ENCODE measurements at regions not wholly inside any gene's neighbourhood (a gene's known extent, or its start where the extent isn't known, plus 50 kb on each side); places are given as distances from the start of the nearest gene placed in this dataset.

GRCh38 chr2:52402128-52402527 is 1365.5 kb upstream of the CHAC2 start:
- Histone ChIP-seq H3K14ac (ENCODE audit: low read length) (no peak overlapping the region), H3K4me3 (ENCODE audit: low read length in 2 of 2) (no peak overlapping the region), H3K9ac (ENCODE audit: low read depth, low read length, poor library complexity) (no peak overlapping the region), H4K8ac (ENCODE audit: low read depth, low read length) (no peak overlapping the region), H2BK12ac (ENCODE audit: low read length) (no peak overlapping the region), H3K36me3 (replicated peaks in 1 of 2; ENCODE audit: control insufficient read depth in 2 of 2, insufficient read depth in 2 of 2, low read length in 2 of 2) (no peaks in the 10 kb centered on the region), H3K4ac (ENCODE audit: low read length) (no peak overlapping the region), H3K9me3 (replicated peaks in 1 of 2; ENCODE audit: control insufficient read depth in 2 of 2, insufficient read depth in 1 of 2, low read depth in 1 of 2, low read length in 2 of 2) (no peaks in the 10 kb centered on the region), H2BK15ac (ENCODE audit: low read length) (no peak overlapping the region), H2AK5ac (ENCODE audit: low read depth, low read length) (no peak overlapping the region), H2BK5ac (ENCODE audit: low read length) (no peak overlapping the region), H3K79me1 (ENCODE audit: low read depth, low read length) (no peaks in the 10 kb centered on the region), H3K4me2 (ENCODE audit: insufficient read depth, low read length, poor library complexity, severe bottlenecking) (no peak overlapping the region), H3K18ac (ENCODE audit: low read length) (no peak overlapping the region), H3K4me1 (ENCODE audit: control insufficient read depth in 2 of 2, insufficient read depth in 1 of 2, low read depth in 1 of 2, low read length in 2 of 2) (no peaks in the 10 kb centered on the region), H3K27ac (replicated peaks; ENCODE audit: low read length) (no peak overlapping the region), H2BK120ac (ENCODE audit: low read depth, low read length) (no peak overlapping the region), H3K27me3 (ENCODE audit: control insufficient read depth in 3 of 3, insufficient read depth in 3 of 3, low read depth in 1 of 3, low read length in 3 of 3) (no peaks in the 10 kb centered on the region), H4K91ac (ENCODE audit: low read depth, low read length, poor library complexity) (no peak overlapping the region), H3K23ac (ENCODE audit: low read depth, low read length, poor library complexity) (no peak overlapping the region), H2AFZ (ENCODE audit: low read length) (no peak overlapping the region)
- no CpG with 5 or more reads among the region's 6 CpGs for WGBS, 2 donors (ENCODE audit: extremely low coverage in 2 of 2, insufficient read length in 2 of 2, insufficient replicate concordance in 1 of 2)
- no peak for DNase-seq (ENCODE audit: low spot score)

GRCh38 chr2:52396836-52397235 is 1364.9 kb upstream of the NRXN1 start:
- no peak for DNase-seq (ENCODE audit: low spot score)
- H3K9me3 ChIP-seq (replicated peaks in 1 of 2; ENCODE audit: control insufficient read depth in 2 of 2, insufficient read depth in 1 of 2, low read depth in 1 of 2, low read length in 2 of 2): no peaks in the 10 kb centered on the region
- H3K4me2 ChIP-seq (ENCODE audit: insufficient read depth, low read length, poor library complexity, severe bottlenecking): no peak overlapping the region
- H3K4ac ChIP-seq (ENCODE audit: low read length): no peak overlapping the region
- no peak overlapping the region for H2BK5ac ChIP-seq (ENCODE audit: low read length)
- WGBS, 2 donors (ENCODE audit: extremely low coverage in 2 of 2, insufficient read length in 2 of 2, insufficient replicate concordance in 1 of 2): no CpG with 5 or more reads among the region's 1 CpG
- no peak overlapping the region for H4K8ac ChIP-seq (ENCODE audit: low read depth, low read length)
- no peak overlapping the region for H3K4me3 ChIP-seq (ENCODE audit: low read length in 2 of 2)
- H2AK5ac ChIP-seq (ENCODE audit: low read depth, low read length): no peak overlapping the region
- no peak overlapping the region for H2BK12ac ChIP-seq (ENCODE audit: low read length)
- H3K27me3 ChIP-seq (ENCODE audit: control insufficient read depth in 3 of 3, insufficient read depth in 3 of 3, low read depth in 1 of 3, low read length in 3 of 3): no peaks in the 10 kb centered on the region
- H3K27ac ChIP-seq (replicated peaks; ENCODE audit: low read length): no peak overlapping the region
- H3K9ac ChIP-seq (ENCODE audit: low read depth, low read length, poor library complexity): no peak overlapping the region
- H2BK120ac ChIP-seq (ENCODE audit: low read depth, low read length): no peak overlapping the region
- H3K23ac ChIP-seq (ENCODE audit: low read depth, low read length, poor library complexity): no peak overlapping the region
- no peak overlapping the region for H3K18ac ChIP-seq (ENCODE audit: low read length)
- H2BK15ac ChIP-seq (ENCODE audit: low read length): no peak overlapping the region
- H3K14ac ChIP-seq (ENCODE audit: low read length): no peak overlapping the region
- no peaks in the 10 kb centered on the region for H3K79me1 ChIP-seq (ENCODE audit: low read depth, low read length)
- no peak overlapping the region for H4K91ac ChIP-seq (ENCODE audit: low read depth, low read length, poor library complexity)
- H2AFZ ChIP-seq (ENCODE audit: low read length): no peak overlapping the region
- H3K4me1 ChIP-seq (ENCODE audit: control insufficient read depth in 2 of 2, insufficient read depth in 1 of 2, low read depth in 1 of 2, low read length in 2 of 2): no peaks in the 10 kb centered on the region
- no peaks in the 10 kb centered on the region for H3K36me3 ChIP-seq (replicated peaks in 1 of 2; ENCODE audit: control insufficient read depth in 2 of 2, insufficient read depth in 2 of 2, low read length in 2 of 2)

- WGBS, 2 donors (ENCODE audit: extremely low coverage in 2 of 2, insufficient read length in 2 of 2, insufficient replicate concordance in 1 of 2): no CpG with 5 or more reads among the region's 1 CpG
- Histone ChIP-seq H2BK12ac (ENCODE audit: low read length) (no peak overlapping the region), H3K9me3 (replicated peaks in 1 of 2; ENCODE audit: control insufficient read depth in 2 of 2, insufficient read depth in 1 of 2, low read depth in 1 of 2, low read length in 2 of 2) (no peaks in the 10 kb centered on the region), H2AFZ (ENCODE audit: low read length) (no peak overlapping the region), H3K4me3 (ENCODE audit: low read length in 2 of 2) (no peak overlapping the region), H2BK5ac (ENCODE audit: low read length) (no peak overlapping the region), H3K9ac (ENCODE audit: low read depth, low read length, poor library complexity) (no peak overlapping the region), H3K4ac (ENCODE audit: low read length) (no peak overlapping the region), H3K18ac (ENCODE audit: low read length) (no peak overlapping the region), H2BK120ac (ENCODE audit: low read depth, low read length) (no peak overlapping the region), H3K79me1 (ENCODE audit: low read depth, low read length) (no peaks in the 10 kb centered on the region), H2AK5ac (ENCODE audit: low read depth, low read length) (no peak overlapping the region), H3K27me3 (ENCODE audit: control insufficient read depth in 3 of 3, insufficient read depth in 3 of 3, low read depth in 1 of 3, low read length in 3 of 3) (no peaks in the 10 kb centered on the region), H3K36me3 (replicated peaks in 1 of 2; ENCODE audit: control insufficient read depth in 2 of 2, insufficient read depth in 2 of 2, low read length in 2 of 2) (no peaks in the 10 kb centered on the region), H4K8ac (ENCODE audit: low read depth, low read length) (no peak overlapping the region), H3K27ac (replicated peaks; ENCODE audit: low read length) (no peak overlapping the region), H3K4me2 (ENCODE audit: insufficient read depth, low read length, poor library complexity, severe bottlenecking) (no peak overlapping the region), H3K4me1 (ENCODE audit: control insufficient read depth in 2 of 2, insufficient read depth in 1 of 2, low read depth in 1 of 2, low read length in 2 of 2) (no peaks in the 10 kb centered on the region), H3K14ac (ENCODE audit: low read length) (no peak overlapping the region), H2BK15ac (ENCODE audit: low read length) (no peak overlapping the region), H4K91ac (ENCODE audit: low read depth, low read length, poor library complexity) (no peak overlapping the region), H3K23ac (ENCODE audit: low read depth, low read length, poor library complexity) (no peak overlapping the region)
- no peak for DNase-seq (ENCODE audit: low spot score)
Observed at GRCh38 chr2:52395912-52396311, 1364.0 kb upstream of the NRXN1 start.

- Histone ChIP-seq H3K79me1 (ENCODE audit: low read depth, low read length) (no peaks in the 10 kb centered on the region), H3K4ac (ENCODE audit: low read length) (no peak overlapping the region), H3K36me3 (replicated peaks in 1 of 2; ENCODE audit: control insufficient read depth in 2 of 2, insufficient read depth in 2 of 2, low read length in 2 of 2) (no peaks in the 10 kb centered on the region), H2BK12ac (ENCODE audit: low read length) (no peak overlapping the region), H4K8ac (ENCODE audit: low read depth, low read length) (no peak overlapping the region), H2BK15ac (ENCODE audit: low read length) (no peak overlapping the region), H3K9me3 (replicated peaks in 1 of 2; ENCODE audit: control insufficient read depth in 2 of 2, insufficient read depth in 1 of 2, low read depth in 1 of 2, low read length in 2 of 2) (no peaks in the 10 kb centered on the region), H3K27me3 (ENCODE audit: control insufficient read depth in 3 of 3, insufficient read depth in 3 of 3, low read depth in 1 of 3, low read length in 3 of 3) (peaks cover 0 to 2% (median 0%) of the 10 kb centered on the region in 3 experiments), H3K4me2 (ENCODE audit: insufficient read depth, low read length, poor library complexity, severe bottlenecking) (no peak overlapping the region), H2BK5ac (ENCODE audit: low read length) (no peak overlapping the region), H3K4me3 (ENCODE audit: low read length in 2 of 2) (no peak overlapping the region), H4K91ac (ENCODE audit: low read depth, low read length, poor library complexity) (no peak overlapping the region), H3K14ac (ENCODE audit: low read length) (no peak overlapping the region), H2AK5ac (ENCODE audit: low read depth, low read length) (no peak overlapping the region), H2AFZ (ENCODE audit: low read length) (no peak overlapping the region), H3K4me1 (ENCODE audit: control insufficient read depth in 2 of 2, insufficient read depth in 1 of 2, low read depth in 1 of 2, low read length in 2 of 2) (no peaks in the 10 kb centered on the region), H3K9ac (ENCODE audit: low read depth, low read length, poor library complexity) (no peak overlapping the region), H3K23ac (ENCODE audit: low read depth, low read length, poor library complexity) (no peak overlapping the region), H3K18ac (ENCODE audit: low read length) (no peak overlapping the region), H2BK120ac (ENCODE audit: low read depth, low read length) (no peak overlapping the region), H3K27ac (replicated peaks; ENCODE audit: low read length) (no peak overlapping the region)
- no peak for DNase-seq (ENCODE audit: low spot score)
- no CpG with 5 or more reads among the region's 1 CpG for WGBS, 2 donors (ENCODE audit: extremely low coverage in 2 of 2, insufficient read length in 2 of 2, insufficient replicate concordance in 1 of 2)
Observed at GRCh38 chr2:52391621-52392020, 1359.7 kb upstream of the NRXN1 start.

Measured in neuronal stem cell (in vitro differentiated cells).